Parathyroid adenoma (tissue), 2 donors: ENCODE measurements at regions not wholly inside any gene's neighbourhood (a gene's known extent, or its start where the extent isn't known, plus 50 kb on each side); places are given as distances from the start of the nearest gene placed in this dataset.

Experiments used
- H2AFZ ChIP-seq: fragments of 300-600 bp; sonication (generic); one replicate; pipeline ENCODE4 v1.7.0; 2017; ENCODE audit warnings: antibody characterized with exemption, mild to moderate bottlenecking
- H3K27ac ChIP-seq: fragments of 300-600 bp; sonication (generic); one replicate; pipeline ENCODE4 v1.7.0; 2017
- H3K27me3 ChIP-seq: fragments of 300-600 bp; sonication (generic); one replicate; pipeline ENCODE4 v1.7.0; 2017; ENCODE audit warnings: low read length; ENCODE audit not compliant: control insufficient read depth, insufficient read depth
- H3K36me3 ChIP-seq: fragments of 300-600 bp; sonication (generic); one replicate; pipeline ENCODE4 v1.7.0; 2017; ENCODE audit warnings: low read length; ENCODE audit not compliant: control insufficient read depth, insufficient read depth
- H3K4me1 ChIP-seq: fragments of 300-600 bp; sonication (generic); one replicate; pipeline ENCODE4 v1.7.0; 2017; ENCODE audit warnings: control low read depth
- H3K4me2 ChIP-seq: fragments of 300-600 bp; sonication (generic); one replicate; pipeline ENCODE4 v1.7.0; 2017; ENCODE audit warnings: low read length
- H3K4me3 ChIP-seq: fragments of 300-600 bp; sonication (generic); one replicate; pipeline ENCODE4 v1.7.0; 2017; ENCODE audit warnings: low read depth, low read length
- H3K79me2 ChIP-seq: fragments of 300-600 bp; sonication (generic); one replicate; pipeline ENCODE4 v1.7.0; 2017; ENCODE audit warnings: control low read depth
- H3K9ac ChIP-seq: fragments of 300-600 bp; sonication (generic); one replicate; pipeline ENCODE4 v1.7.0; 2017; ENCODE audit warnings: mild to moderate bottlenecking
- H3K9me3 ChIP-seq: fragments of 300-600 bp; sonication (generic); one replicate; pipeline ENCODE4 v1.7.0; 2017; ENCODE audit warnings: low read length; ENCODE audit not compliant: control insufficient read depth
- CTCF ChIP-seq: fragments of 300-600 bp; sonication (generic); IDR thresholded peaks from one replicate; pipeline ENCODE4 v1.7.0; 2017; ENCODE audit warnings: antibody characterized with exemption, mild to moderate bottlenecking
- donor health status: primary hyperparathyroidism.

GRCh38 chr7:46034056-46034768 is 113.1 kb upstream of the IGFBP3 start:
- H3K27ac ChIP-seq = no peak overlapping the region
- no peak overlapping the region for H2AFZ ChIP-seq
- H3K4me1 ChIP-seq = no peaks in the 10 kb centered on the region
- H3K9me3 ChIP-seq = no peaks in the 10 kb centered on the region
- H3K36me3 ChIP-seq = no peaks in the 10 kb centered on the region
- no peak overlapping the region for H3K4me2 ChIP-seq
- H3K79me2 ChIP-seq = no peaks in the 10 kb centered on the region
- H3K27me3 ChIP-seq = no peaks in the 10 kb centered on the region
- H3K9ac ChIP-seq = no peak overlapping the region
- H3K4me3 ChIP-seq = no peak overlapping the region
- no peak for TF ChIP-seq CTCF

GRCh38 chr7:46033592-46033991 is 112.5 kb upstream of the IGFBP3 start:
- Histone ChIP-seq H3K36me3 (no peaks in the 10 kb centered on the region), H3K79me2 (no peaks in the 10 kb centered on the region), H3K4me3 (no peak overlapping the region), H3K9me3 (no peaks in the 10 kb centered on the region), H3K27ac (no peak overlapping the region), H3K27me3 (no peaks in the 10 kb centered on the region), H2AFZ (no peak overlapping the region), H3K9ac (no peak overlapping the region), H3K4me1 (no peaks in the 10 kb centered on the region), H3K4me2 (no peak overlapping the region)
- TF ChIP-seq CTCF = no peak

GRCh38 chr7:46032942-46033341 is 111.9 kb upstream of the IGFBP3 start:
- Histone ChIP-seq H3K9me3 (no peaks in the 10 kb centered on the region), H3K4me1 (no peaks in the 10 kb centered on the region), H2AFZ (no peak overlapping the region), H3K36me3 (no peaks in the 10 kb centered on the region), H3K4me3 (no peak overlapping the region), H3K4me2 (no peak overlapping the region), H3K79me2 (no peaks in the 10 kb centered on the region), H3K9ac (no peak overlapping the region), H3K27me3 (no peaks in the 10 kb centered on the region), H3K27ac (no peak overlapping the region)
- no peak for TF ChIP-seq CTCF

- no peak overlapping the region for H3K27ac ChIP-seq
- H3K79me2 ChIP-seq = no peaks in the 10 kb centered on the region
- H3K4me1 ChIP-seq = no peaks in the 10 kb centered on the region
- no peak overlapping the region for H3K9ac ChIP-seq
- H3K4me2 ChIP-seq = no peak overlapping the region
- no peaks in the 10 kb centered on the region for H3K9me3 ChIP-seq
- no peak for TF ChIP-seq CTCF
- no peak overlapping the region for H3K4me3 ChIP-seq
- no peaks in the 10 kb centered on the region for H3K27me3 ChIP-seq
- no peaks in the 10 kb centered on the region for H3K36me3 ChIP-seq
- no peak overlapping the region for H2AFZ ChIP-seq
Observed at GRCh38 chr7:46032353-46032752, 111.3 kb upstream of the IGFBP3 start.

GRCh38 chr7:46029111-46029704 is 108.1 kb upstream of the IGFBP3 start:
- Histone ChIP-seq H3K9ac (no peak overlapping the region), H3K27me3 (no peaks in the 10 kb centered on the region), H3K9me3 (no peaks in the 10 kb centered on the region), H3K4me1 (no peaks in the 10 kb centered on the region), H3K27ac (no peak overlapping the region), H3K4me3 (no peak overlapping the region), H3K36me3 (no peaks in the 10 kb centered on the region), H3K4me2 (no peak overlapping the region), H3K79me2 (no peaks in the 10 kb centered on the region), H2AFZ (no peak overlapping the region)
- no peak for TF ChIP-seq CTCF
